ENCODE measurements at regions not wholly inside any gene's neighbourhood (a gene's known extent, or its start where the extent isn't known, plus 50 kb on each side); places are given as distances from the start of the nearest gene placed in this dataset.

DNA sequence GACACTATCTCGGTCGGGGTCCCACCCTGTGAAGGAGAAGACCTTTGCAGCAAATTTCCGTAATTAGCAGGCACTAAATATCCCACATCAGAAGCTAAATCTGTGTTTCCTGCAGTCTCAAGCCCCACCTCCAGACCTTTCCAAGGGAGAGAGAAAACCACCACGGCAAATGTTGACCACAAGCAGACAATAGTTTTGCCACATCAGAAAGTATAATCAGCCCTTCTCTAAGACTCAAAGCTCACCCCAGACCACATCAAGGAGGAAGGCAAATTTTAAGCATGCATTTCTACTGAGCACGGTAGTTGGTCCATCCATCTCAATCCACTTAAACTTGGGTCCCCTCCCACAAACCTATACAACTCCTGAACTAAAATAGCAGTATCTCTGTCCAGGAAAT is 398.5 kb downstream of the GPM6A start:
- Mint-ChIP-seq H3K4me1 (no peaks in the 10 kb centered on the region), H3K36me3 (no peaks in the 10 kb centered on the region), H3K9me3 (peaks cover 8 to 19% of the 10 kb centered on the region in 2 donors), H3K27me3 (ENCODE audit: low read depth in 2 of 2) (no peaks in the 10 kb centered on the region), H3K27ac (no peak overlapping the region), H3K4me3 (no peak overlapping the region)
- Histone ChIP-seq H3K27me3 (ENCODE audit: control insufficient read depth, insufficient read depth, low read length) (no peaks in the 10 kb centered on the region), H3K27ac (ENCODE audit: low read length) (no peak overlapping the region), H3K36me3 (ENCODE audit: control insufficient read depth, insufficient read depth, low read length) (no peaks in the 10 kb centered on the region), H3K4me3 (ENCODE audit: low read length) (no peak overlapping the region), H3K9me3 (ENCODE audit: control insufficient read depth, insufficient read depth, low read length) (peaks cover 8% of the 10 kb centered on the region), H3K4me1 (ENCODE audit: control insufficient read depth, insufficient read depth, low read length) (no peaks in the 10 kb centered on the region)
- WGBS (ENCODE audit: insufficient coverage), result 3% methylated on average over 5 of the region's 5 CpGs
- no peak for ATAC-seq
- DNase-seq, result peak in 1 of 2 donors; percentile 1
- intact Hi-C loops (cut with micrococcal nuclease), result no loop called here
- TF ChIP-seq, protein P1, sequence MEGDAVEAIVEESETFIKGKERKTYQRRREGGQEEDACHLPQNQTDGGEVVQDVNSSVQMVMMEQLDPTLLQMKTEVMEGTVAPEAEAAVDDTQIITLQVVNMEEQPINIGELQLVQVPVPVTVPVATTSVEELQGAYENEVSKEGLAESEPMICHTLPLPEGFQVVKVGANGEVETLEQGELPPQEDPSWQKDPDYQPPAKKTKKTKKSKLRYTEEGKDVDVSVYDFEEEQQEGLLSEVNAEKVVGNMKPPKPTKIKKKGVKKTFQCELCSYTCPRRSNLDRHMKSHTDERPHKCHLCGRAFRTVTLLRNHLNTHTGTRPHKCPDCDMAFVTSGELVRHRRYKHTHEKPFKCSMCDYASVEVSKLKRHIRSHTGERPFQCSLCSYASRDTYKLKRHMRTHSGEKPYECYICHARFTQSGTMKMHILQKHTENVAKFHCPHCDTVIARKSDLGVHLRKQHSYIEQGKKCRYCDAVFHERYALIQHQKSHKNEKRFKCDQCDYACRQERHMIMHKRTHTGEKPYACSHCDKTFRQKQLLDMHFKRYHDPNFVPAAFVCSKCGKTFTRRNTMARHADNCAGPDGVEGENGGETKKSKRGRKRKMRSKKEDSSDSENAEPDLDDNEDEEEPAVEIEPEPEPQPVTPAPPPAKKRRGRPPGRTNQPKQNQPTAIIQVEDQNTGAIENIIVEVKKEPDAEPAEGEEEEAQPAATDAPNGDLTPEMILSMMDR (IDR thresholded peaks at IDR 0.05), result no peak

DNA sequence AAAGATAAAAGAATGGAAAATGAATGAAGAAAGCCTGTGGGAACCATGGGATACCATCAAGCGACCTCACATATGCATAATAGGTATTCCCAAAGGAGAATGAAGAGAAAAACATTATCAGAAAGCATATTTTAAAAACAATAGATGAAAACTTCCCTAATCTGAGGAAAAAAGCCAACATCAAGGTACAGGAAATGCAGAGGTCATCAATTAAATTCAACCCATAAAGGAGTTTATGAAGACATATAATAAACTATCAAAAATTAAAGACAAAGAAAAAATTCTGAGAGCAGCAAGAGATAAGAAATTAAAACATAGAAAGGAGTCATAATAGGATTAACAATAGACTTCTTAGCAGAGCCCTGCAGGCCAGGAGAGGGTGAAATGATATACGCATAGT is 397.5 kb downstream of the GPM6A start:
- no peak overlapping the region for H3K4me3 Mint-ChIP-seq
- no peaks in the 10 kb centered on the region for H3K36me3 Mint-ChIP-seq
- DNase-seq (no peak), ATAC-seq (no peak)
- Histone ChIP-seq H3K9me3 (ENCODE audit: control insufficient read depth, insufficient read depth, low read length) (peaks cover 8% of the 10 kb centered on the region), H3K27ac (ENCODE audit: low read length) (no peak overlapping the region), H3K4me3 (ENCODE audit: low read length) (no peak overlapping the region), H3K27me3 (ENCODE audit: control insufficient read depth, insufficient read depth, low read length) (no peaks in the 10 kb centered on the region), H3K4me1 (ENCODE audit: control insufficient read depth, insufficient read depth, low read length) (no peaks in the 10 kb centered on the region), H3K36me3 (ENCODE audit: control insufficient read depth, insufficient read depth, low read length) (no peaks in the 10 kb centered on the region)
- TF ChIP-seq, protein P1 (IDR thresholded peaks at IDR 0.05), result no peak
- peaks cover 10 to 16% of the 10 kb centered on the region in 2 donors for H3K9me3 Mint-ChIP-seq
- intact Hi-C loops (cut with micrococcal nuclease), result no loop called here
- no peaks in the 10 kb centered on the region for H3K27me3 Mint-ChIP-seq (ENCODE audit: low read depth in 2 of 2)
- H3K4me1 Mint-ChIP-seq, result no peaks in the 10 kb centered on the region
- WGBS (ENCODE audit: insufficient coverage), result 86% methylated on average over 1 of the region's 2 CpGs
- H3K27ac Mint-ChIP-seq, result no peak overlapping the region

- no peak for ATAC-seq
- H3K27ac Mint-ChIP-seq, result no peak overlapping the region
- no peaks in the 10 kb centered on the region for H3K36me3 Mint-ChIP-seq
- no peaks in the 10 kb centered on the region for H3K4me1 Mint-ChIP-seq
- DNase-seq, result no peak
- no peaks in the 10 kb centered on the region for H3K27me3 Mint-ChIP-seq (ENCODE audit: low read depth in 2 of 2)
- Histone ChIP-seq H3K9me3 (ENCODE audit: control insufficient read depth, insufficient read depth, low read length) (peaks cover 5% of the 10 kb centered on the region), H3K4me3 (ENCODE audit: low read length) (no peak overlapping the region), H3K27me3 (ENCODE audit: control insufficient read depth, insufficient read depth, low read length) (no peaks in the 10 kb centered on the region), H3K36me3 (ENCODE audit: control insufficient read depth, insufficient read depth, low read length) (no peaks in the 10 kb centered on the region), H3K4me1 (ENCODE audit: control insufficient read depth, insufficient read depth, low read length) (no peaks in the 10 kb centered on the region), H3K27ac (ENCODE audit: low read length) (no peak overlapping the region)
- TF ChIP-seq, protein P1 (IDR thresholded peaks at IDR 0.05), result no peak
- peaks cover 6 to 17% of the 10 kb centered on the region in 2 donors for H3K9me3 Mint-ChIP-seq
- H3K4me3 Mint-ChIP-seq, result no peak overlapping the region
- intact Hi-C loops (cut with micrococcal nuclease), result no loop called here
- 76% methylated on average over 3 of the region's 3 CpGs for WGBS (ENCODE audit: insufficient coverage)
These were observed 393.5 kb downstream of the GPM6A start for GRCh38 chr4:175418516-175418915.

GRCh38 chr4:175419236-175419718 is 392.8 kb downstream of the GPM6A start:
- no peak overlapping the region for H3K4me3 Mint-ChIP-seq
- TF ChIP-seq, protein P1 (IDR thresholded peaks at IDR 0.05), result no peak
- Histone ChIP-seq H3K4me1 (ENCODE audit: control insufficient read depth, insufficient read depth, low read length) (no peaks in the 10 kb centered on the region), H3K4me3 (ENCODE audit: low read length) (no peak overlapping the region), H3K27me3 (ENCODE audit: control insufficient read depth, insufficient read depth, low read length) (no peaks in the 10 kb centered on the region), H3K9me3 (ENCODE audit: control insufficient read depth, insufficient read depth, low read length) (no peaks in the 10 kb centered on the region), H3K27ac (ENCODE audit: low read length) (no peak overlapping the region), H3K36me3 (ENCODE audit: control insufficient read depth, insufficient read depth, low read length) (no peaks in the 10 kb centered on the region)
- no peak overlapping the region for H3K27ac Mint-ChIP-seq
- ATAC-seq (no peak), DNase-seq (no peak)
- no peaks in the 10 kb centered on the region for H3K4me1 Mint-ChIP-seq
- intact Hi-C loops (cut with micrococcal nuclease), result no loop called here
- no peaks in the 10 kb centered on the region for H3K36me3 Mint-ChIP-seq
- H3K27me3 Mint-ChIP-seq (ENCODE audit: low read depth in 2 of 2), result no peaks in the 10 kb centered on the region
- peaks cover 6 to 17% of the 10 kb centered on the region in 2 donors for H3K9me3 Mint-ChIP-seq
- no CpG with 5 or more reads among the region's 2 CpGs for WGBS (ENCODE audit: insufficient coverage)

Measured in natural killer cell (primary cell).